ENCODE measurements at regions not wholly inside any gene's neighbourhood (a gene's known extent, or its start where the extent isn't known, plus 50 kb on each side); places are given as distances from the start of the nearest gene placed in this dataset.

DNA sequence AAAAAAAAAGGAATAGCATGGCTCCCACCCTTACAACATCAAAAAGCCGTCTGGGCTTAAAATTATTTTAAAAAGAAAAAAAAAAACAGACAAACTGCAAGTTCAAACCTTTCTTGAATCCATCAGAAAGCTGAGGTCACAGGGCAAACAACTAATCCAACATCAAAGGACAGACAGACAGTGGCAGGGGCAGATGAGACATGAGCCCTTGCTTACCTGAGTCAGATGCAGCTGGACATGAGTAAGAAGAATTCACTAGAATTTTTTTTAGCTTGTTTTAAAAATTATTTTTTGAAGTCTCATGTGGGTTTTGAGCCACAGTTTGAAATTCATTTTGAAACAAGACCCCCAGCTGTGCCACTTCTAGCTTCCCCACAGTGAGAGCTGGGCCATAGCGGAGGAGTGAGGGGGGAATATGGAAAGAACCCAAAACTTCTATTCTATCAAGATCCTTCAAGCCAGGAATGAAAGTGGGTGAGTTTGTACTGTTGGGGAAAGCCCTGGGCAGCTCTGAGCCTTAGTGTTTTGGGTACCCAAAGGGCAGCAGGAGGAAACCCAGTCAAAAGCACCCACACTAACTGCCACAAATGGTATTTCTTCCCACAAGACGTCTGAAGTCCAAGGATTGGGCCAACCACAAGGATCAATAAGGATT lies 111.4 kb downstream of the ATXN3L start:
- TF ChIP-seq, protein P1, sequence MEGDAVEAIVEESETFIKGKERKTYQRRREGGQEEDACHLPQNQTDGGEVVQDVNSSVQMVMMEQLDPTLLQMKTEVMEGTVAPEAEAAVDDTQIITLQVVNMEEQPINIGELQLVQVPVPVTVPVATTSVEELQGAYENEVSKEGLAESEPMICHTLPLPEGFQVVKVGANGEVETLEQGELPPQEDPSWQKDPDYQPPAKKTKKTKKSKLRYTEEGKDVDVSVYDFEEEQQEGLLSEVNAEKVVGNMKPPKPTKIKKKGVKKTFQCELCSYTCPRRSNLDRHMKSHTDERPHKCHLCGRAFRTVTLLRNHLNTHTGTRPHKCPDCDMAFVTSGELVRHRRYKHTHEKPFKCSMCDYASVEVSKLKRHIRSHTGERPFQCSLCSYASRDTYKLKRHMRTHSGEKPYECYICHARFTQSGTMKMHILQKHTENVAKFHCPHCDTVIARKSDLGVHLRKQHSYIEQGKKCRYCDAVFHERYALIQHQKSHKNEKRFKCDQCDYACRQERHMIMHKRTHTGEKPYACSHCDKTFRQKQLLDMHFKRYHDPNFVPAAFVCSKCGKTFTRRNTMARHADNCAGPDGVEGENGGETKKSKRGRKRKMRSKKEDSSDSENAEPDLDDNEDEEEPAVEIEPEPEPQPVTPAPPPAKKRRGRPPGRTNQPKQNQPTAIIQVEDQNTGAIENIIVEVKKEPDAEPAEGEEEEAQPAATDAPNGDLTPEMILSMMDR (IDR thresholded peaks at IDR 0.05; ENCODE audit: low read depth, low read length, missing input control) = no peak
- TF ChIP-seq HNF4G (IDR thresholded peaks at IDR 0.05) (no peak), FOXA1 (IDR thresholded peaks at IDR 0.05) (no peak)
- TF ChIP-seq, protein P2, sequence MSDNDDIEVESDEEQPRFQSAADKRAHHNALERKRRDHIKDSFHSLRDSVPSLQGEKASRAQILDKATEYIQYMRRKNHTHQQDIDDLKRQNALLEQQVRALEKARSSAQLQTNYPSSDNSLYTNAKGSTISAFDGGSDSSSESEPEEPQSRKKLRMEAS (IDR thresholded peaks at IDR 0.05) = no peak

All from liver (tissue), 3 donors.